Cerebellar nuclear complex (tissue), 1 donor: ENCODE measurements at regions not wholly inside any gene's neighbourhood (a gene's known extent, or its start where the extent isn't known, plus 50 kb on each side); places are given as distances from the start of the nearest gene placed in this dataset.

Source experiments
- DNase-seq, 2 experiments: peaks; one replicate each; lab custom pipeline; 2025; lab: John Stamatoyannopoulos, UW

DNA sequence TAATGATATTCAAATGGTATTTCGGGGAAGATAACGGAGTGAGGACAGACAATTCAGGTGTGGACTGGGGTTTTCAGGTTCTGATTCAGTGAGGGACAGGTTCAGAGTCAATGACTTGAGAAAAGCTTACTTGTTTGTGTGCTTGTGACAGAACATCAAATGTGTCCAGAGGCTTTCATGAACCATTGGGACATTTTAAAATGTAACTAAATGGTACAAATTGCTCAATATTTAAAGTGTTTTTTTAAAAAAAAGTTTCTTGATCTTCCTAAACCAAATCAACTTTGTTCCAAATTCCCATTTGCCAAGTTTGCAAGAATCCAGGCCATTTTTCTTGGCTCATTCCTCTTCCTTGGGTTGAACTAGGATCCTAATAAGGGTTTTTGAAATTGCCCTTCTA, 59.4 kb upstream of the BZW1 start:
- no peak for DNase-seq

DNA sequence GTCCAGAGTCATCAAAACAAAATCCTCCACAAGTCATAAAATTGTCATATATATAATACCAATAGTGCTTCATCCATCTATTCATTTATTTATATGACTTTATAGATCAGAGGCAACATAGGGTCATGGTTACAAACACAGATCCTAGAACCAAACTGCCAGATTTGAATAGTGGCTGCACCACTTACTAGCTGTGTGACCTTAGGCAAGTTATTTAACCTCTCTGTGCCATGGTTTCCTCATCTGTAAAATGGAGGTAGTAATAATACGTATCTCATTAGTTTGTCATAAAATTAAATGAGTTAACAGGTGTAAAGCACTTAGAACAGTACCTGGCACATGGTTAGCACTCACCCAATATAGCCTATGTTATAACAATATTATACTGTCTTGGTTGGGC, 58.9 kb upstream of the BZW1 start:
- DNase-seq: no peak

DNA sequence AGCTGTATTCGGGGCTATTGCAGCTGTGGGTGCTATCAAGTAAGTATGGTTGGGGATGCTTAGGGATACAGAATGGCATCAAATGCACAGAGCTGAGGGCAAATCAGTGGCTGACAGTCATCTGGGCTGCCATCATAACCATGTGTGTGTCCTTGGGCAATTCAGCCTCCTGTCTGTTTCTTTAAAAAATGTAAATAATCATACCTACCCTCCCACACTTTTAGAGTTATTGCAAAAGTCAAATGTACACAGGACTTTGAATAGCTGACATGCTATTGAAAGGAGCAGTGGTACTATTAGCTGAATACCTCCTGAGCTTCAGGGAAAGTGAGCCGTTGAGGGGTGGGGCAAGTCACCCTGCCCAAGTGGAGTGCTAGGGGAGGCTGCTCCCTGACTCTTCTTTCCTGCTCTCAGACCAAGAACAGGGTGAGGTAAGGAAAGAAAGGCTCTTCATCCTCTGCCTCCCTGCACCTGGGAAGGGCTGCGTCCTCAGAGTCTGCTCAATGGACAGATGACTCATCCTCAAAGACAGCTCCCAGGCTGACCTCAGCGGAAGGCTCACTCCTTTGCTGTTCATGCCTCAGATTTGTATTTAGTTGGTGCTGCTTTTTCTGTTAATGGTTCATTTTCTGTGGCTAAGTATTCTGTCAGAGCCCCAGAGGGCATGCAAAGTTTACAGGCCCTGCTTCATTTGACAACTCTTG, 54.9 kb upstream of the BZW1 start:
- DNase-seq: no peak

DNA sequence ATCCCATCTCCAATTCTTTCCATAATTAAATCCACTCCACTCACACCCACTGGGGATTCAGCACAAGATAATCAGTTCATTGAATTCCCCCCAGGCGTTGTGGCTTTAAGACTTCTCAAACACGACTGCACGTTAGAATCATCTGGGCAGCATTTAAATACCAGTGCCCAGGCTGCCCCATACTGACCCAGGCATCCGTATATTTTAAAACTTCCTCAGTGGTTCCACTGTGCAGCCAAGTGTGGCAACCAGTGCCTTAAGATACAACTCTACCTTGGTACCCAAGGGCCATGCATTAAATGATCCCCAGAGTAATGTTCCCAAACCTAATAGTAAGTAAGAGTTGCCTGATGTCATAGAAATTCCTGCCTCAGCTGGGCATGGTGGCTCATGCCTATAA, 54.3 kb upstream of the BZW1 start:
- DNase-seq: no peak

DNA sequence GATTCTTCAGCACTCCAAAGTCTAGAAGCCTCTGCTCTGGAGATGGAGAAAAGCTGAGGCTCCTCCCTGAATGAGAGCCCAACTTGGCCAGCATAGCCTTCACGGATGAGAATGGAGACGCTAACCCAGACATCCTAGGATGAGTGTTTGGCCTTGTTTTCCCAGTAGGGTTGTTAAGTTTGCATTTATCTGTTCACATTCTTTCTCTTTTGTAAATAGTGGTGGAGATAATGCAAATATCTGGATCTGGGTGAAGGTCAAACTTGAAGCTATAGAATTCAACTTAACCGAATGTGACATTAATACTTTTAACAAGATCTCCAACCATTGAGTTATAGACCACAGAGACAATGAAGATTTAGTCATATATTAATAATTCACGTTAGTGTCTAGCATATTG, 53.4 kb upstream of the BZW1 start:
- no peak for DNase-seq

DNA sequence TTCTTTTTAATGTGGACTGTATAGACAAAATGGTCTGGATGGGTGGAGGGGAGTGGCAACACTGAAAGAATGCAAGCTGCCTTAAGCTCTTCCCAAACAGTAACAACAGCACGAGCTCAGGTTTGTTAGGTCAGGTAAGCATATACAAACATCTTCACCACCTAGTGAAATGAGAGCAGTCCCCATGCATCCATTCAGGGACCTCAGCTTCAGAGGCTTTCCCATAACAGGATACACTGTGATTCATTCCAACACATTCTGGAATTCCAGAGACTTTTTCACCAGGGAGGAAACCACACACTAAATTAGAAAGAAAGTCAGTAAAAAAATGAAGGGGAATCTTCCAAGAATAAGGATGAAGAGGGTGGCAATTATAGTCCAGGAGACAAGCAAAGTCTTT, 50.4 kb upstream of the BZW1 start:
- DNase-seq: no peak
